HG03064 (cell line): ENCODE measurements at regions not wholly inside any gene's neighbourhood (a gene's known extent, or its start where the extent isn't known, plus 50 kb on each side); places are given as distances from the start of the nearest gene placed in this dataset.
"Not testable (repeated sequence)": the region's sequence is repeated elsewhere in the genome, so short reads cannot be mapped to it uniquely, and the experiment has no call there.

Source experiments
- ATAC-seq: cut with Tn5 transposase; IDR thresholded peaks from one replicate; pipeline ENCODE4 v1.9.1; 2021; ENCODE audit warnings: low read depth; ENCODE audit not compliant: unreplicated experiment

DNA sequence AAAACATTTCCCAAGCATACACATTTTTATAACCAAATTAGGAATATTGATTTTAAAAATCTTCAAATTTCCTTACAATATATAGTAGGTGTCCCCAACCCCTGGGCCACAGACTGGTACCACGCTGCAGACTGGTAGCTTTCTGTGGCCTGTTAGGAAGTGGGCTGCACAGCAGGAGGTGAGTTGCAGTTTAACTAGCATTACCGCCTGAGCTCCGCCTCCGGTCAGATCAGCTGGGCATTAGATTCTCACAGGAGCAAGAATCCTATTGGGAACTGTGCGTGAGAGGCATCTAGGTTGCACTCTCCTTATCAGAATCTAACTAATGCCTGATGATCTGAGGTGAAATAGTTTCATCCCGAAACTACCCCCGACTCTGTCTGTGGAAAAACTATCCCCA lies 62.1 kb downstream of the ZWINT start:
- ATAC-seq: no peak

DNA sequence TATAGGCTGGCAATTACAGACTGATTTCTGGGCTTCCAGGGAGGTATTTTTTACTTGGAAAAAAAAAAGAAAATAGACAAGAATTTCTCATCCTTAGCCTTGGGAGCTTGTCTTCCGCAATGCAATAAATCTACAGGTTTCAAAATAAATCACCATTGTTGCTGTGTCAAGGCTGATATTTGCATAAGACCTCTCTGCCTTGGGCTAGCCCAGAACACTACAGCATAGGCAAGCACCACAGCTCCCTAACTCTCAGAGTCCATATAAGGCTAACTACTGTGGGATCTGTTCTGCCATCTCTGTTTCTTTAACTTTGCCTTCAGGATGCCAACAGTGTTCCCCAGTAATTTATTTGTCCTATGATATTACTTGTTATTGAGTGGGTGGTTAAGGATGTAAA lies 64.4 kb downstream of the ZWINT start:
- no peak for ATAC-seq

- no peak for ATAC-seq
Measured at GRCh38 chr10:56288403-56288802, 72.7 kb downstream of the ZWINT start.

DNA sequence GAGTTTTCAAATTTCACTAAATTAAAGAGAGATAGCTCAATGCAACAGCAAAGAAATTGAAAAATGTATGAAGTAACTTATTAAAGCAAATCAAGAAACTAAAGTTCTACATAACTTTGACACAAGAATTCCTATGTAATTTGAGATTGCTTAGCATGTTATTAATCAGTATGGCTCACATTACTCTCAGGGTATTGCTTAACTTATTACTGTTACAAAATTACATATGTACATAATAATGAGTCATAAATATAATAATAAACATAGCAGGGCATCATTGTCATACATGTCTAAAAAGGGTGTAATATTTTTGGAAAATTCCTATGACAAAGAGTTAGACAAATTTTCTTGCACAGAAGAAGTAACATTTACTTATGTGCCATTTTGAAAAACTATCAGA lies 75.0 kb downstream of the ZWINT start:
- ATAC-seq: no peak

DNA sequence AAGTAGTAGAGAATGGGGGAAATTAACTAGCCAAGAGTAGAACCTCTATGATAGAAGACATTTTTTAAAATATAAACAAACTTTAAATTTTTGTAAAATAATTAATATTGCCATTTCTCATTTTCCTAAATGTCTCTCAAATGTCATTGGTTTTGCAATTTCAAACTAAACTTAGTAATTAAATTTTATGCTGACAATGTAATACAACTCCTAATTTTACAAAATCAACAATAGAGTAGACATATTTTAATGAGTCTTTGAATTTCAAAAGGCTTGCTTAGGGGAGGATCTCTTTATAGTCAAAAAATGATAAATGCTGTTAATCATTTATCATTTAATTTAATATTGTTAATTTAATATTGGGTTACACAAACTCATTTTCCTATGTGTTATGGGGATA lies 81.8 kb downstream of the ZWINT start:
- ATAC-seq: no peak

DNA sequence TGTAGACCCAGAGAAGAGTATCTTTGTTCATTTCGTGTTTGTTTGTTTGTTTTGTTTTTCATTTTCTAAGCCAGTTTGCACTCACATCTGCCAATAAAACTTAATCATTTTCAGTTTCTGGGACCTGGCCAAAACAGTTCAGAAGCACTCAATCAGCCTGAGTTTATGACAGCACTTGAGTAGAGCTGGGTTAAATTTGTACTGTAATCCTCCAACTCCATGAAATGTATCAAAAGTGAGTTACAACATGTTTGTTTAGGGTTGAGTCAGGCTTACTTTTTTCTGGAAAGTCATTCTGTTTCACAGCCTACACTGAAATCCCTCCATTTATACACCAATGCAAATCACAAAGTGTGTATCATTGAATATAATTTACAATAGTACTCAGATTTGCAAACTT lies 91.9 kb downstream of the ZWINT start:
- no peak for ATAC-seq

- ATAC-seq: no peak
Measured at GRCh38 chr10:56266120-56266519, 94.9 kb downstream of the ZWINT start.

GRCh38 chr10:56258991-56259390 lies 102.1 kb downstream of the ZWINT start:
- ATAC-seq: no peak

- no peak for ATAC-seq
Measured at GRCh38 chr10:56258378-56258777, 102.7 kb downstream of the ZWINT start.

DNA sequence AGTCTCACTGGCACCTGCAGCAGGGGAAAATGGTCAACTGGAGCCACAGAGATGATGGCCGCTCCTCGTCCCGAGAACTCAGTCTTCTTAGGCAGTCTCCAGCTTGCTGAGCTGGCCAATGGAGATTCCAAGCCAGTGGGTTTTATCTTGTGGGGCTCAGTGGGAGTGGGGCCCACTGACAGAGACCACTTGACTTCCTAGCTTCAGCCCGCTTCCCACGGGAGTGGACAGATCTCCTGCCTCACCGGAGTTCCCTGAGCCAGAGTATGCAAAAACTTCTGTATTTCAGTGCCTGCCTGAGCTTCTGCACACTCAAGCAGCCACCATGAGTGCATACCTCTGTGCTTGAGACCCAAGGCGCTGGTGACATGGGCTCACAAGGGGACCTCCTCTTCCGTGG lies 105.8 kb downstream of the ZWINT start:
- ATAC-seq: no peak

- no peak for ATAC-seq
Measured at GRCh38 chr10:56240471-56240870, 120.6 kb downstream of the ZWINT start.

DNA sequence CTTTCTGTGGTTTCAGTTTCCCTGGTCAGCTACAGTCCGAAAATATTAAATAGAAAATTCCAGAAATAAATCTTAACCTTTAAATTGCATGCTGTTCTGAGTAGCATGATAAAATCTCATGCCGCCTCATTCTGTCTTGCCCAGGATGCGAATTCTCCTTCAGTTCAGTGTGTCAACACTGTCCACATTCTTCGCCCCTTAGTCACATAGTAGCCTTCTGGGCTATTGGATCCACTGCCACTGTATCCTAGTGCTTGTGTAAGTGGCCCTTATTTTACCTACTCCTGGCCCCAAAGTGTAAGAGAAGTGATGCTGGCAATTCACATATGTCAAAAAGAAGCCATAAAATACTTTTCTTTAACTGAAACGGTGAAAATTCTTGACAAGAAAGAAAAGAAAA lies 129.6 kb downstream of the ZWINT start:
- no peak for ATAC-seq

GRCh38 chr10:56222237-56222636 lies 138.8 kb downstream of the ZWINT start:
- no peak for ATAC-seq

- ATAC-seq: no peak
Measured at GRCh38 chr10:56212951-56213350, 148.1 kb downstream of the ZWINT start.

DNA sequence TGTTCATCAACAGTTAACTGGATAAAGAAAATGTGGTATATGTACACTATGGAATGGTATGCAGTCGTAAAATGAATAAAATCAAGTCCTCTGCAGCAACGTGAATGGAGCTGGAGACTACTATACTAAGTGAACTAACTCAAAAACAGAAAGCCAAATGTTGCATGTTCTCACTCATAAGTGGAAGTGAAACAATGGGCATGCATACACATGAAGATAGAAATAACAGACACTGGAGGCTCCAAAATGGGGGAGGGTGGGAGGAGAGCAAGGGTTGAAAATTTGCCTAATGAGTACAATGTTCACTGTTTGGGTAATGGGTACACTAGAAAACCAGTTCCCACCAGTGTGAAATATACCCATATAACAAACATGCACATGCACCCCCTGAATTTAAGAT lies 179.5 kb downstream of the ZWINT start:
- no peak for ATAC-seq

DNA sequence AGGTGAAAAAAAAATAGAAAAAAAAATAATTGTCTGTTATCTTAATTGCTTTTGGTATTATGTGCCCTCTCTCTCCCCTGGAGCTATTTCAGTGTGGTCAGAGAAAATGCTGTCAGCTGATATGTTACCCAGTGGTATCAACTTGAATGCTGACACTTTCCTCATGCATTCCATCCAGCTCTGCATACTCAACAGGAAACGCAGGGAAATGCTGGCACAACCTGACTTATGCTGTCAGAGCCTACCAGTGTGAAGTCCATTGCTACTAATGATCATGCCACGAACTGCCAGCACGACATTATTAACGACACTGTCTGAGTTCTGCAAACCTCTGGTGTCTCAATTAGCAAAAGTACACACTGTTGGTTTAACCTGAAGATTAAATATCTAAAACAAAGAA lies 182.8 kb downstream of the ZWINT start:
- ATAC-seq: no peak

DNA sequence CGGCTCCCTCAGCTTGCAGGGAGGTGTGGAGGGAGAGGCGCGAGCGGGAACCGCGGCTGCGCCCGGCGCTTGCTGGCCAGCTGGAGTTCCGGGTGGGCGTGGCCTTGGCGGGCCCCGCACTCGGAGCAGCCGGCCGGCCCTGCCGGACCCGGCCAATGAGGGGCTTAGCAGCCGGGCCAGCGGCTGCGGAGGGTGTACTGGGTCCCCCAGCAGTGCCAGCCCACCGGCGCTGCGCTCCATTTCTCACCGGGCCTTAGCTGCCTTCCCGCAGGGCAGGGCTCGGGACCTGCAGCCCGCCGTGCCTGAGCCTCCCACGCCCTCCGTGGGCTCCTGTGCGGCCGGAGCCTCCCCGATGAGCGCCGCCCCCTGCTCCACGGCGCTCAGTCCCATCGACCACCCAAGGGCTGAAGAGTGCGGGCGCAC lies 206.0 kb downstream of the ZWINT start:
- not testable (repeated sequence) for ATAC-seq

GRCh38 chr10:56146806-56147205 lies 214.3 kb downstream of the ZWINT start:
- no peak for ATAC-seq

DNA sequence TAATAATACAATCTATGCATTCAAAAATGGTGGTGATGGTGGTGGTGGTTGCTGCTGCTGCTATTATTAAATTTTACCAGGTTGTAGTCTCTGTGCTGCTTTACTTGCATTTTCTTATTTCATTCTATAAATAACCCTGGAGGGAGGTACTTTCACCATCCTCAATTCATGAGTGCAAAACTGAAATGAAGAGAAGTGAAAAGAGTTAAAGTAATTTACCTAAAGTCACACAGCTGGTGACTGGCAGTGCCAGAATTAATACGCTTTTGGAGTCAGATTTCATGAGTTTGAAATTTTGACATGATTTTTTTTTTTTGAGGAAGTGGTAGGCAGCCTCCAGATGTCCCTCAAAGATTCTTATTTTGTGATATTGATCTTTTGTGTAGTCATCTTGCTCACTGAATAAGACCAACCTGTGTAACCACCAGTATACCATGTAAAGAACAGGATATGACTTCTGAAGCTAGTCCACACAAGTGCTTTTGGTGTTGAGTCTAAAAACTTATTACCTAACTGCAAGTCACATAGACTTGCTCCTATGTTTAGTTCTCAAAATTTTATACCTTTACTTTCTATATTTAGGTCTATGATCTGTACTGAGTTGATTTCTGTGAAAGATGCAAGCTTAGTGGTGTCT lies 218.8 kb downstream of the ZWINT start:
- peak; percentile 94 for ATAC-seq

DNA sequence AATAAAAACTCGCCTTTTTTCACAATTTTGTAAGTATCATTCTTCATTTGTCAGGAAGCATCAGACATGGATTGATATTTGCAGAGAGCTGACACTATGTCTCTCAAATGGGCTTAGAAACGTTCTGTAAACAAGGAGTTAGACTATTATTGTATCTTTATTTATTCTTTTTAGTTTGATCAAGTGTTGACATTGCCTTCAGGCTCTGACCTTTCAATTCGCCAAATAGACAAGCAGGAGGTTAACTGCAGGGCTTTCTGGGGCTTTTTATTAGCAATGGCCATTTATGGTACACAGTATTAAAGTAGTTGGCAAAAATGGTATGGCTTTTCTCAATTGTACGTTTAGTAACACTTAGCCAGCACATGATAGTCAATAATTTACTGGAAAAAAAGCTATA lies 221.7 kb downstream of the ZWINT start:
- no peak for ATAC-seq

- no peak for ATAC-seq
Measured at GRCh38 chr10:56135828-56136227, 225.2 kb downstream of the ZWINT start.

DNA sequence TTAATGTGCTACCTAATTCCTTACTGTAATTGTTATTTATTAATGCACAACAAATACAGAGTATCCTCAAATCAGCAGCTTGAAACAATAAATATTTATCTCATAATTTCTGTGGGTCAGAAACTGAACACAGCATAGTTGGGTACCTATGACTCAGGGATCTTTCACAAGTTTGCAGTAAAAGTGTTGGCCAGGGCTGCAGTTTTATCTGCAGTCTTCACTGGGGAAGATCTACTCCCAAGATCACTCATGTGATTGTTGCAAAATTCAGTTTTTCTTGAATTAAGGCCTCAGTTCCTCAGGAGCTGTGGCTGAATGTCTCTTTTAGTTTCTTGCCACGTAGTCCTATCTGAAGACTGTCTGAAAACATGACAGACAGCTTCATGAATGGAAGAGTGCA lies 237.8 kb downstream of the ZWINT start:
- ATAC-seq: no peak

DNA sequence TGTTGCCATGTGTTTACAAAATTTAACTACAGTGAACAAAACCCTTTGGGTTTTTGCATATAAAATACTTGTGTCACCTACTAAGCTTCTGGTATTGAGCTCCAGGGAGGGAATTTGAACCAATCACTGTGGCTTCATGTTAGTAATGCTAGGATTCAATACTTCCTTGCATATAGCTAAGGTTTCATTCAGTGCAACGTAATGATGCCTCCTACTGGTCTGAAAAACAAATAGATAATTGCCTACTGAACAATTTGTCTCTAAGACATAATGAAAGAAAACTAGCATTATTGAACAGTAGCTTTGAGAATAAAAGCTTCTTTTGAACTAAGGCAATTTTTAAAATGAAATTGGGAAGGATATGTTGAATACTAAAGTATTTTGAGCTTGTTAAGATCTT lies 244.4 kb downstream of the ZWINT start:
- no peak for ATAC-seq
